GM19238 (cell line): ENCODE measurements at regions not wholly inside any gene's neighbourhood (a gene's known extent, or its start where the extent isn't known, plus 50 kb on each side); places are given as distances from the start of the nearest gene placed in this dataset.
"Not testable (repeated sequence)": the region's sequence is repeated elsewhere in the genome, so short reads cannot be mapped to it uniquely, and the experiment has no call there.

ENCODE experiments used
- DNase-seq: peaks from one replicate; pipeline ENCODE4 v3.0.0; 2011; ENCODE audit warnings: low spot score; ENCODE audit not compliant: insufficient read length

- DNase-seq = no peak
Measured at GRCh38 chr7:155955367-155955635, 143.0 kb upstream of the SHH start.

GRCh38 chr7:155954550-155955366, 142.5 kb upstream of the SHH start:
- no peak for DNase-seq

- no peak for DNase-seq
Measured at GRCh38 chr7:155953781-155954549, 141.7 kb upstream of the SHH start.

GRCh38 chr7:155953501-155953778, 141.2 kb upstream of the SHH start:
- DNase-seq = no peak

- DNase-seq = no peak
Measured at GRCh38 chr7:155951554-155952158, 139.4 kb upstream of the SHH start.

GRCh38 chr7:155950898-155951553, 138.8 kb upstream of the SHH start:
- no peak for DNase-seq

- DNase-seq = no peak
Measured at GRCh38 chr7:155948845-155949244, 136.6 kb upstream of the SHH start.

- no peak for DNase-seq
Measured at GRCh38 chr7:155948423-155948822, 136.2 kb upstream of the SHH start.

GRCh38 chr7:155947051-155947450, 134.8 kb upstream of the SHH start:
- no peak for DNase-seq

GRCh38 chr7:155945670-155946325, 133.5 kb upstream of the SHH start:
- no peak for DNase-seq

- no peak for DNase-seq
Measured at GRCh38 chr7:155944901-155945300, 132.6 kb upstream of the SHH start.

GRCh38 chr7:155943251-155943899, 131.1 kb upstream of the SHH start:
- no peak for DNase-seq

GRCh38 chr7:155942226-155942950, 130.1 kb upstream of the SHH start:
- DNase-seq = no peak

- no peak for DNase-seq
Measured at GRCh38 chr7:155941688-155942087, 129.4 kb upstream of the SHH start.

GRCh38 chr7:155939350-155939749, 127.1 kb upstream of the SHH start:
- no peak for DNase-seq

GRCh38 chr7:155938129-155938528, 125.9 kb upstream of the SHH start:
- DNase-seq = no peak

GRCh38 chr7:155935726-155936125, 123.5 kb upstream of the SHH start:
- no peak for DNase-seq

GRCh38 chr7:155935005-155935557, 122.8 kb upstream of the SHH start:
- no peak for DNase-seq

- DNase-seq = not testable (repeated sequence)
Measured at GRCh38 chr7:155932324-155932723, 120.1 kb upstream of the SHH start.

GRCh38 chr7:155931396-155932085, 119.3 kb upstream of the SHH start:
- no peak for DNase-seq
